GM21786 (cell line): ENCODE measurements at regions not wholly inside any gene's neighbourhood (a gene's known extent, or its start where the extent isn't known, plus 50 kb on each side); places are given as distances from the start of the nearest gene placed in this dataset.

ENCODE experiments used
- ATAC-seq: cut with Tn5 transposase; IDR thresholded peaks from one replicate; pipeline ENCODE4 v1.9.1; 2021; ENCODE audit not compliant: unreplicated experiment

GRCh38 chr5:159777049-159777660, 139.1 kb upstream of the ADRA1B start:
- ATAC-seq, result no peak

- ATAC-seq, result no peak
Measured at GRCh38 chr5:159779481-159779880, 136.8 kb upstream of the ADRA1B start.

DNA sequence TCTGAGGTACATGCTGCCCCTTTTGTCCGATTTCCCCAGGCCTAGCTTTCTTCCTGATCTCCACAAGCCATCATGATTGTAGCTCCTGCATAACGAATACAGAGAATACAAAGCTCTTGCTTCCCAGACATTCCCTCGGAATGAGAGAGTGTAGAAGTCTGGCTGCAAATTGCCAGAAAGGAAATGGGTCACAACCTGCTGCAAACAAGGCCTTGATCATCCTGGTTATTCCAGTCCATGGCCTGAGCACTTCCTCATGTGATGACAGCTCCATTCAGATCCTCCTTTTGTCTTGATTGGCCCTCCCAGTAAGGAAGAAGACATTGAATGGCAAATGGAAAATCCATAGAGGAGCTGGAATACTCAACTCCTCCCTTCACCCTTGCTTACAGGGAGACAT, 136.0 kb upstream of the ADRA1B start:
- no peak for ATAC-seq

- ATAC-seq, result no peak
Measured at GRCh38 chr5:159781626-159782157, 134.6 kb upstream of the ADRA1B start.

- ATAC-seq, result peak; percentile 73
Measured at GRCh38 chr5:159782197-159782994, 133.9 kb upstream of the ADRA1B start.

GRCh38 chr5:159782995-159783300, 133.3 kb upstream of the ADRA1B start:
- no peak for ATAC-seq

DNA sequence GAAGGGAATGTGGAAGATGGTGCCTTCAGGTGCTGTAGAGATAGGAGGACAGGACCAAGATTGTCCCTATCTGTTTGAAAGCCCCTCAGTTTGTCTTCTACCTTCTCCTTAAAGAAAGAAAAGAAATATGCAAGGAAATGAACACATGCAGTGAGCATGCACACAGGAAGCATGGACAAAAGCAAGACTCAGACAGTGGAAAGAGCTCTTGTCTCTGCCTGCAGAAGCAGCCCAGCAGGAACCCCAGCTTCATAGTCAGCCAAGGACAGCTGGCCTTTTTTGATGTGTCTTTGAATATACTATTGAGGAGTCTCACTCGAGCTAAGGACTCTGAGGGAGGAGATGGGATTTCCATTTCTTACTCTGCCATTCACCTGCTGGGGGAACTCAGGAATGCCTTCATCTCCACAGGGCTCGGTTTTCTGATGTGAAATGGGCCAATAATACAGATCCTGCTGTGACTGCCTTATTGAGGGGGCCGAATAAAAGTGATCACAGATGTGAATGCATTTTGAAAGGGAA, 132.5 kb upstream of the ADRA1B start:
- ATAC-seq, result no peak

GRCh38 chr5:159784993-159785392, 131.3 kb upstream of the ADRA1B start:
- ATAC-seq, result no peak

DNA sequence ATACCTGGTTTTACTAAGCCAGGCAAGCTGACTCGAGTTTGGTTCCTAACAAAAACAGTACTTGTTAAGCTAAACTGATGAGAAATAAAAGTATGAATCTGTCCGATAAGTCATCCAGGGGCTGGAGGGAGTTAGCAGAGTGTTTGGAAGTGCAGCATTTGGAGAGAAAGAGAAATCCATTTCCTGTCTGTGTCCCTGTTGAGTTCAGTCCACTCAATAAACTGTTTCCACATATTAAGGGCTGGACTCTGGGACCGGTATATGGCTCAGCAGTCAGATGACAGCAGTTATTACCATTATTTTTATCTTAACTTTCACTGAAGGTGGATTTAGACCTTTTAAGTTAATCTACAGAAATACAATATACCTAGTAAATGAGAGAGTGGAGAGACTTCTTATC, 130.6 kb upstream of the ADRA1B start:
- ATAC-seq, result no peak

DNA sequence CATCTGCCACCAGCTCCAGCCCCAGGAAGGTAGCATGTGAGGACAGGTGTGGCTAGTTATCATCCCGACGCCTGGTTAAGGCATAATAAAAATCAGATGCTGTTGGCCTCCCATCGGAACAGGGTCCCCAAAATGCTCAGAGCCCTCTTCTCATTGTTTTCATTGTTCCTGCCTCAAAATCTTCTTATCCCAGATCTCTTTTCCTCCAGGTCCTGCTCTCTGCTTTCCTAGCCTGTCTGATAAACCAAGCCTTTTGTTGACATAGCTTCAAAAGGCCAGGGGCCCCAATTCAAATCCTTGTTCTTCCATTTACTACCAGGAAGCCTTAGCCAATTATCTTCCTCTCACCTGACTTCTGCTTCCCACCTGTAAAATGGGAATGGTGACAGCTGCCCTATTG, 130.1 kb upstream of the ADRA1B start:
- no peak for ATAC-seq

GRCh38 chr5:159786901-159787691, 129.2 kb upstream of the ADRA1B start:
- no peak for ATAC-seq

DNA sequence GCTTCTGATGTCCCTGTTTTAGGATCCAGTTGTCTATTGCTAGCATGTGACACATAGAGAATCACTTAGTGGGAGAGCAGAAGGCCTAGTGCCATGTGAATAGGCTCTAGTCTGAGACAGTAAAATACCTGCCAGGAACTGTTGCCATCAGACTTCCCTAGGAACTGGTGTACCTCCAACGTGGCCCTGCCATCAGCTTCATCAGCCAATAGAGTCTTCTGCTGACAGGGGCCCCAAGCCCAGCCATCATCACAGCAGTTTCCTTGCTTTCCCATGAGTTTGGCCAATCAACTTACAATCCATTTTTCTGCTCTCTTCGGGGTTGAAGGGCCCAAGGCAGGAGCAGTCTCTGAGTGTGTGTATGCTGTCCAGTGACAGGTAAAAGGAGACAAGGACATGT, 128.4 kb upstream of the ADRA1B start:
- no peak for ATAC-seq

DNA sequence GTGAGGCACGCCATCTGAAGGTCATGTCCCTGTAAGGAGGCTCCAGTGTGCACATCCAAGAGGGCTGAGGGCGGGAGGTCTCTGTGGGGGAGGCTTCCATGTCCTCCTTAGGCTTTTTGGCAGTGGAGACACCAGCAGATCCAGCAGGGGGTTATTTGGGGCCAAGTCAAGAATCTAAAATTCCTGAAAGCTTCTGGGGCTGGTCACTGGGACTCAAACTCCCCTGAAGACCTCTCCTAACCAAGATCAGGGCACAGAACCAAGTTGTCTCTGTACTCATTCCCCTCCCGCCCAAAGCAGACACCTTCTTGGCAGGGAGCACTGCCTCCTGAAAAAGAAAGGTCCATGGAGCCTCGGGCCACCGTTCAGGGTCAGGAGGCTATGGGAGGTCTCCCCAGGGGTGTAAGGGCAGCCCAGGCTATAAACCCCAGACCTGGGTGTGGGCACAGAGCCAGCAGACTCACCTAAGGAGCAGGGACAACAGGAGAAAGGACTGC, 127.4 kb upstream of the ADRA1B start:
- ATAC-seq, result no peak

- ATAC-seq, result no peak
Measured at GRCh38 chr5:159792180-159792579, 124.1 kb upstream of the ADRA1B start.

- no peak for ATAC-seq
Measured at GRCh38 chr5:159797261-159797970, 118.9 kb upstream of the ADRA1B start.

DNA sequence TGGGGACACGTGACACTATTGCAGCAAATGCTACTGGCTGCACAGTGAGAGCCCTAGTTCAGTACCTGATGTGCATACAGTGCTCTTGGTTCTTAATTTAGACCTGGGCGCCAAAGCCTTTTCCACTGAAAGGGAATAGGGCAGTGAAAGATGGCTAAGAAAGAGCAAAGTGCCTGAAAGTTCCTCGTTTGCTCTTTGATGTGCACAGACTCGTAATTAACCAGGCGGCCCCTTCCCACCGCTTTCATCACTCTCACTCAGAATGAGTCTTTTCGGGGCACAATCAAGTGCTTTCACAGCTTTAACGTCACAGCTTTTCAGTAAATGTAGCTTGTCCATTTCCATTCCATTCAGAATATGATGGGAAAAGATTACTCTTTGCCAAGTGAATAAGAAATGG, 116.6 kb upstream of the ADRA1B start:
- no peak for ATAC-seq

DNA sequence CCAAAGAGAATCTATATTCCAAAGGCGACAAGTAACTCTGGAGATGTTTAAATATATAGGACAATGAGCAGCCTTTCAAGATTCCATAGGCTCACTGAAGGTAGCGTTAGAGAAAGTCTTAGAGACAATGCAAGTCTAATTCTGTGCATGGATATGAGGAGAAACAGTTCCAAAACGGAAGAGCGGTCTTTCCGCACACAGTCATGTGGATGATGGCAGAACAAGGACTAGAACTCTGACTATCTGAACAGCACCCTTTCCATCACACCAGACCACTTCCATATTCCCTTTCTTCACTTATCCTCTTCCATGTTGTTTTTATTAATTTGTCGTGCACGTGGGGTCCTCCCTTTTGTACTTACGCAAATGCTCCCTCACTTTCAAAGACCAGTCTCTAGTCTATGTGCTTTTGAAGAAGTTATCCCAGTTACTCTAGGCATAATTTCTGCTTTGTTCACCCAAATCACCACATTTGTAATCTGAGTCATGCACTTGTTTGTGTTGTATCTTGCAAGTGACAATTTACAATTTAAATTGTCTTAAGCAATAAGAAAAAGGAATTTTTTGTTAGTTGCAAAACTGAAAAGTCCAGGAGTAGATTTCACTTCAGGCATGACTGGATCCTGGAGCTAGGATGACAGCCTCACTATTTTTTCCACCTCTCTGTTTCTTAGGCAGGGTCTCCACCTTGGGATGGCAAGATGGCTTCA, 116.0 kb upstream of the ADRA1B start:
- no peak for ATAC-seq

GRCh38 chr5:159801303-159801702, 115.0 kb upstream of the ADRA1B start:
- no peak for ATAC-seq

DNA sequence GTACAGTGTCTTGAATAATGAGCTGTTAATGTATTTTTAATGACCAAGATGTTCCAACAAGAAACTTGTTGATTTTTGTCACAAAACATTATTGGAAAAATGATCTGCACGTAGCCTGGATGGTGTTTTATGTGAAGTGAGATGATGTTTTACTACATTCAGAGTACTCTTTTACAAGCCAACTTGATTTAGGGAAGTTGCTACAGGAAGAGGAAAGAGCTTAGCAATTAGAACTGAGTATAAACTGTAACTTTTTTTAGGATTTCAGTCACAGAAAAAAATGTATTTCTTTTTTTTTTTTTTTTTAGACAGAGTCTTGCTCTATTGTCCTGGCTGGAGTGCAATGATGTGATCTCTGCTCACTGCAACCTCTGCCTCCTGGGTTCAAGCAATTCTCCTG, 113.6 kb upstream of the ADRA1B start:
- no peak for ATAC-seq

- no peak for ATAC-seq
Measured at GRCh38 chr5:159804121-159804520, 112.2 kb upstream of the ADRA1B start.
